AG10803 (cell line): ENCODE measurements at regions not wholly inside any gene's neighbourhood (a gene's known extent, or its start where the extent isn't known, plus 50 kb on each side); places are given as distances from the start of the nearest gene placed in this dataset.
"Not testable (repeated sequence)": the region's sequence is repeated elsewhere in the genome, so short reads cannot be mapped to it uniquely, and the experiment has no call there.

Experiments
- DNase-seq: peaks from one replicate; pipeline ENCODE4 v3.0.0; 2010; ENCODE audit warnings: low read depth
- H3K4me3 ChIP-seq: 2 replicates; pipeline ENCODE4 v1.5.1; 2011; ENCODE audit warnings: mild to moderate bottlenecking, low read length, control low read depth
- TF ChIP-seq, protein P1 (sequence below): conservative IDR thresholded peaks from 2 replicates; pipeline ENCODE4 v1.5.1; 2011; ENCODE audit warnings: mild to moderate bottlenecking, low read length, control low read depth, inconsistent platforms

DNA sequence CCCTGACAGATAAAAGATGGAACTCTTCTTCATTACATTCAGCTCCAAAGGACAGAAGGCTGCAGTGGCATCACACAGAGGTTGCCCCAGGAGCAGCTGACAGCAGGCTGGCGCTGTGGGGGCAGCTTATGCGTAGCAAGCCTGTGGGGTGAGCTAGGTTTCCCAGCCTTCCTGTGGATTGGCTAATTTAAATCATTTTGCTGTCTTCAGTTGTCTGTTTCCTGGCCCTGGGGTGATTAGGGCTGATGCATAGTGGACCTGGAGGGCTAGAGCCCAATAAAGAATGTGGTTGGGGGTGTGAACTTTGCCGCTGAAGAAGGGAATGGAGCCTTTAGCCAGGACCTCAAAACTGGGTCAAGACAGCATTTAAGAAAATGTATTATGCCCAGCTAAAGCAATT is 1038.0 kb downstream of the SOCS6 start:
- H3K4me3 ChIP-seq = no peak overlapping the region
- DNase-seq = no peak
- TF ChIP-seq, protein P1, sequence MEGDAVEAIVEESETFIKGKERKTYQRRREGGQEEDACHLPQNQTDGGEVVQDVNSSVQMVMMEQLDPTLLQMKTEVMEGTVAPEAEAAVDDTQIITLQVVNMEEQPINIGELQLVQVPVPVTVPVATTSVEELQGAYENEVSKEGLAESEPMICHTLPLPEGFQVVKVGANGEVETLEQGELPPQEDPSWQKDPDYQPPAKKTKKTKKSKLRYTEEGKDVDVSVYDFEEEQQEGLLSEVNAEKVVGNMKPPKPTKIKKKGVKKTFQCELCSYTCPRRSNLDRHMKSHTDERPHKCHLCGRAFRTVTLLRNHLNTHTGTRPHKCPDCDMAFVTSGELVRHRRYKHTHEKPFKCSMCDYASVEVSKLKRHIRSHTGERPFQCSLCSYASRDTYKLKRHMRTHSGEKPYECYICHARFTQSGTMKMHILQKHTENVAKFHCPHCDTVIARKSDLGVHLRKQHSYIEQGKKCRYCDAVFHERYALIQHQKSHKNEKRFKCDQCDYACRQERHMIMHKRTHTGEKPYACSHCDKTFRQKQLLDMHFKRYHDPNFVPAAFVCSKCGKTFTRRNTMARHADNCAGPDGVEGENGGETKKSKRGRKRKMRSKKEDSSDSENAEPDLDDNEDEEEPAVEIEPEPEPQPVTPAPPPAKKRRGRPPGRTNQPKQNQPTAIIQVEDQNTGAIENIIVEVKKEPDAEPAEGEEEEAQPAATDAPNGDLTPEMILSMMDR = no peak

DNA sequence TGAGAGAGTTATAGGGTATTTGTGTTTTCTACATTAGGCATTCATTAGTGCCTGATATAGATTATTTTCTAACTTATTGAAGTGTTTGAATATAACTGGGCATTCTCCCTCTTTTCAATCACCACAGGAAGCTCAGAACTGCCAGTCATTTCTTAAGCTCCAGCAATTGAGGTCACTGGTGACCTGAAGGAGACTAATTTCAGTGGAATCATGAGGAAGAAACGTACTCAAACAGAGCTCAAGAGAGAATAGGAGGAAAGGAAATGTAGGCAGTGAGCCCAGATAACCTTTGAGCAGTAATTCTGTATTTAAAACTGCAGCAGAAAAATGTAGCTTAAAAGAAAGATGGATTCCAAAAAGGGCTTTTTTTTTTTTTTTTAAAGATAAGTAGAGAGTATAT is 1035.5 kb downstream of the SOCS6 start:
- TF ChIP-seq, protein P1 = no peak
- H3K4me3 ChIP-seq = no peak overlapping the region
- no peak for DNase-seq

DNA sequence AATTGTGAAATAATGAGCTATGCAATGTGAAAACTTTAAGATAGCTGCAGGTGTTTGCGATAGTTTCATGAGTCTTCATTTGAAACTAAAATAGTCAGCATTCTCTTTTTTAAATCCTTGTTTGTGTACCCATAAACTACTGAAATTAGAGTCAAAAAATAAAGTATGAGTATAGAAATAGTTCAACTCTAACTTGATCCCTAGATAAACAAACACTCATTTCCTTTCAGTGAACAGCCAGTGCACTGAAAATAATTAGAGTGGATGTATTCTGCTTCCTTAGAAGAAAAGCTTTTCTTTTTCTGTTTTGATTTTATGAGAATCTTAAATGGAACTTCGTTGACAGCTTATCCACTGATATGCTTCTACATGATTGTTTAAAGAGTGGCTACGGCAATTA is 1033.4 kb downstream of the SOCS6 start:
- H3K4me3 ChIP-seq = no peak overlapping the region
- TF ChIP-seq, protein P1 = no peak
- DNase-seq = no peak

DNA sequence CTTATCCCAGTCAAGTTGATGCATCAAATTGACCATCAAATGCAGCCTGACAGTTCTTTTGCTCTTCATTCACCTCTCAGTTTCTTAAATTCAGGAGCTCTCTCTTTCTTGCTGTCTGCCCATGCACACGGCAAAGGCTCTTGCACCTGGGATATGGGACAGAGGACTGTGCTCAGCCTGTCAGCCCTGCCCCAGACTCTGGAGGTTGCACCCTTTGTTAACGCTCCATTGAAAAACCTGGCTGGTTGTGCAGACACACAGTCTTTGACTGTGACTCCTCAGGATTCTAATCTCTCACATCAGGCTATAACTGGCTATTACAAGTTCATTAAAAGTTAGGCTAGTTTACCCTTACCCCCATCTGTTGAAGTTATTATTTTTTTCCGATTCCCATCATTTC is 1032.5 kb downstream of the SOCS6 start:
- TF ChIP-seq, protein P1 = no peak
- DNase-seq = no peak
- no peak overlapping the region for H3K4me3 ChIP-seq

DNA sequence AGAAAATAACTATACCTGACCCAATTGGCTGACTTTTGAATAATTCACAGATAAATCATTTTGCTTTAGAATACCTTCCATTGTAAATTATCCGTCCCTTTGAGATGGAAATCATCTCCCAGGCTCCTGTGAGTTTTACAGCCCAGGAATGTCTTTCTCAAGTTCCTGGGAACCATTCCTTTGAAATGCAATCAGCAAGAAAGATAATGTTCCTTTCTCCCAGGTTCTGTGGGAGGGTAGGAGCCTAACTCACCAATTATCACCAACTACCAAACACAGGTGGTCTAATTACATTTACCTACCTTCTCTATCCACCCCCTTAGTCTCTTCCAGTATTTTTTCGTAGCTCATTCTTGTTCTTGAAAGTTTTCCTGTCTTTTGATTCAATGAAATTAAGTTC is 1016.0 kb downstream of the SOCS6 start:
- TF ChIP-seq, protein P1 = no peak
- no peak overlapping the region for H3K4me3 ChIP-seq
- no peak for DNase-seq

DNA sequence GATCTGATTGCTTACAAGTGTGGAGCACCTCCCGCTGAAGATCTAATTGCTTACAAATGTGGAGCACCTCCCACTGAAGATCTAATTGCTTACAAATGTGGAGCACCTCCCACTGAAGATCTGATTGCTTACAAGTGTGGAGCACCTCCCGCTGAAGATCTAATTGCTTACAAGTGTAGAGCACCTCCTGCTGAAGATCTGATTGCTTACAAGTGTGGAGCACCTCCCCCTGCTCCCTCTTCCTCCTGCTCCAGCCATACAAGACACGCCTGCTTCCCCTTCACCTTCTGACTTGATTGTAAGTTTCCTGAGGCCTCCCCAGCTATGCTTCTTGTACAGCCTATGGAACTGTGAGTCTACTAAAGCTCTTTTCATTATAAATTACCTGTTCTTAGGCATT is 1014.9 kb downstream of the SOCS6 start:
- H3K4me3 ChIP-seq, DNase-seq: not testable (repeated sequence)

DNA sequence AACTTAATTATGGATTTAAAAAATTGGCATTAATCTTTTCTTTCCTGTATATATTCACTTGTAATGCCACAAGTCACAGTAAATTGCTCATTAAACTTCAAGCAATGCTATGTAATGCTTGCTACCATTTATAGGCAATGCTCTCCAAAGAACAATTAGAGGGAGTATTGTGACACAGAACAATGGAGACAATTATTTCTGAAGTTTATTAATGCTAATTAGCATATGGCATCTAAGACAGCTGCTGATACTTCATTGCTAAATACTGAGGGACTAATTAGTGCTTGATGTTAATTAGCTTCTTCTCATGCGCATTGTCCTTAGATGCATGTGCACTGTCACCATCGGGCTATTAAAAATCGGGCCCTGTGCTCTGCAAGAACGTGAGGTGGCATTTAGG is 1012.8 kb downstream of the SOCS6 start:
- no peak overlapping the region for H3K4me3 ChIP-seq
- DNase-seq = no peak
- TF ChIP-seq, protein P1 = no peak

DNA sequence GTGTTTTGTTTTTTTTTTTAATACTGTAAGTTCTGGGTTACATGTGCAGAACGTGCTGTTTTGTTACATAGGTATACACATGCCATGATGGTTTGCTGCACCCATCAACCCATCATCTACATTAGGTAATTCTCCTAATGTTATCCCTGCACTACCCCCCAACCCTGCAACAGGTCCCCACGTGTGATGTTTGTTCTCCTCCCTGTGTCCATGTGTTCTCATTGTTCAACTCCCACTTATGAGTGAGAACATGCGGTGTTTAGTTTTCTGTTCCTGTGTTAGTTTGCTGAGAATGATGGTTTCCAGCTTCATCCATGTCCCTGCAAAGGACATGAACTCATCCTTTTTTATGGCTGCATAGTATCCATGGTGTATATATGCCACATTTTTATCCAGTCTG is 1005.4 kb downstream of the SOCS6 start:
- not testable (repeated sequence) for DNase-seq, H3K4me3 ChIP-seq

DNA sequence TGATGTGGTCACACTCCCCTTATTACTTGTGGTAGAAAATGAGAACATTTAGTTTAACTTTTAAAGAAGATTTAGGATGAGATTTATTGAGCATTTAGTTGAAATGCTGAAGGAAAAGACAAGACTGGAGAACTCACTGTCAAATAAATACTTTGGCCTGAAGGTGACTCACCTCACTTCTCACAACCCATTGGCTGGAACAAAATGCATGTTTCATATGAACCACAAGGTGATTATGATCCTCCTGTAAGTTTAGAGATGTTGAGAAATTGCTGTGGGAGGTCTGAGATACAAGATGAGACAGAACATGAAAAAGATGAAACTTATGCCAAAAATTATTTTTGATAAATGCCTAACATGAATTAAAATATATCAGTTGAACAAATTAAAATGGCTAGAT is 1004.5 kb downstream of the SOCS6 start:
- TF ChIP-seq, protein P1 = no peak
- H3K4me3 ChIP-seq = no peak overlapping the region
- no peak for DNase-seq
